B cell (primary cell): ENCODE measurements at regions not wholly inside any gene's neighbourhood (a gene's known extent, or its start where the extent isn't known, plus 50 kb on each side); places are given as distances from the start of the nearest gene placed in this dataset.

ENCODE experiments used
- ATAC-seq: fragments of 200-7000 bp; cut with Tn5 transposase; one replicate; pipeline ENCODE4 v1.10.0; 2021; ENCODE audit warnings: low read depth, mild to moderate bottlenecking, moderate number of reproducible peaks, moderate library complexity
- CTCF ChIA-PET: fragments of 350-600 bp; sonication (Branson Sonifier 250); formaldehyde crosslinking; loops from one replicate; lab custom pipeline; 2021; ENCODE audit warnings: antibody characterized with exemption, inconsistent platforms; lab: Charles Lee
- POLR2A ChIA-PET: fragments of 350-600 bp; sonication (Branson Sonifier 250); formaldehyde crosslinking; loops from one replicate; lab custom pipeline; 2021; ENCODE audit warnings: antibody characterized with exemption; lab: Charles Lee
- DNase-seq: peaks from one replicate; pipeline ENCODE4 v3.0.0; 2013
- H2AFZ ChIP-seq: 2 replicates; pipeline ENCODE4 v1.6.1; 2012; ENCODE audit warnings: mild to moderate bottlenecking, low read depth, low read length; ENCODE audit not compliant: insufficient read depth, poor library complexity, severe bottlenecking
- H3K27ac ChIP-seq, 2 donors: 1 replicate in 1 of 2; 2 replicates in 1 of 2; pipeline ENCODE4 v1.5.1; 2012 to 2013; ENCODE audit warnings: low read length in 2 of 2, mild to moderate bottlenecking in 2 of 2, moderate library complexity in 1 of 2
- H3K27me3 ChIP-seq, 4 experiments: fragments of 200-600 bp in 1 of 4; sonication (generic) in 1 of 4; replicated peaks in 1 of 4; 1 replicate in 2 of 4; 2 replicates in 2 of 4; pipeline versions ENCODE4 v1.6.1 to v1.7.0; 2013 to 2016; ENCODE audit warnings: low read length in 3 of 4, mild to moderate bottlenecking in 2 of 4, mixed read lengths in 1 of 4, moderate library complexity in 1 of 4; ENCODE audit not compliant: insufficient read depth in 4 of 4, control insufficient read depth in 3 of 4; ENCODE audit errors: control extremely low read depth in 1 of 4
- H3K36me3 ChIP-seq, 2 experiments: replicated peaks in 1 of 2; 1 replicate in 1 of 2; 2 replicates in 1 of 2; pipeline versions ENCODE4 v1.6.1 to v1.7.1; 2013; ENCODE audit warnings: low read length in 1 of 2; ENCODE audit not compliant: insufficient read depth in 2 of 2, control insufficient read depth in 1 of 2; ENCODE audit errors: control extremely low read depth in 1 of 2, extremely low read depth in 1 of 2
- H3K4me1 ChIP-seq, 2 donors: fragments of 200-600 bp in 1 of 2; sonication (generic) in 1 of 2; 1 replicate in 1 of 2; 2 replicates in 1 of 2; pipeline versions ENCODE4 v1.5.1 to v1.6.1; 2013 to 2017; ENCODE audit warnings: low read length in 2 of 2; ENCODE audit not compliant: control insufficient read depth in 2 of 2, insufficient read depth in 2 of 2
- H3K4me2 ChIP-seq: replicated peaks from 2 replicates; pipeline ENCODE3; 2012; ENCODE audit warnings: mild to moderate bottlenecking, low read depth, low read length; ENCODE audit not compliant: poor library complexity, severe bottlenecking
- H3K4me3 ChIP-seq, 5 experiments: fragments of 200-600 bp in 1 of 5; sonication (generic) in 1 of 5; 1 replicate in 3 of 5; 2 replicates in 2 of 5; pipeline versions ENCODE4 v1.5.1 to v1.7.0; 2011 to 2016; ENCODE audit warnings: low read length in 4 of 5, mild to moderate bottlenecking in 4 of 5, low read depth in 2 of 5, control low read depth in 1 of 5, moderate library complexity in 1 of 5; ENCODE audit not compliant: insufficient read depth in 1 of 5; ENCODE audit errors: control extremely low read depth in 1 of 5, extremely low read depth in 1 of 5
- H3K79me2 ChIP-seq: fragments of 200-600 bp; sonication (generic); one replicate; pipeline ENCODE4 v1.6.0; 2016; ENCODE audit warnings: low read length; ENCODE audit not compliant: control insufficient read depth, insufficient read depth
- H3K9ac ChIP-seq: fragments of 200-600 bp; sonication (generic); 2 replicates; pipeline ENCODE4 v1.6.1; 2017; ENCODE audit warnings: mild to moderate bottlenecking, low read length, moderate library complexity
- H3K9me3 ChIP-seq, 3 donors: one replicate each; pipeline versions ENCODE4 v1.6.1 to v1.7.1; 2013; ENCODE audit warnings: low read length in 2 of 3; ENCODE audit not compliant: control insufficient read depth in 2 of 3, insufficient read depth in 1 of 3; ENCODE audit errors: control extremely low read depth in 1 of 3
- H4K20me1 ChIP-seq: 2 replicates; pipeline ENCODE4 v1.6.0; 2012; ENCODE audit warnings: mild to moderate bottlenecking, low read length; ENCODE audit not compliant: insufficient read depth, control insufficient read depth, poor library complexity, severe bottlenecking
- H3K27ac Mint-ChIP-seq: one replicate; pipeline ENCODE4 v1.8.0; 2021; ENCODE audit warnings: mixed read lengths
- H3K27me3 Mint-ChIP-seq: one replicate; pipeline ENCODE4 v1.8.0; 2021; ENCODE audit warnings: mixed read lengths
- H3K4me1 Mint-ChIP-seq: one replicate; pipeline ENCODE4 v1.8.0; 2021; ENCODE audit warnings: mixed read lengths
- H3K4me3 Mint-ChIP-seq: one replicate; pipeline ENCODE4 v1.8.0; 2021; ENCODE audit warnings: mixed read lengths
- H3K9me3 Mint-ChIP-seq: one replicate; pipeline ENCODE4 v1.8.0; 2022; ENCODE audit warnings: mixed read lengths; ENCODE audit not compliant: insufficient read depth
- EZH2 ChIP-seq: IDR thresholded peaks from 2 replicates; pipeline ENCODE4 v1.6.1; 2012; ENCODE audit warnings: borderline replicate concordance, low read depth, mild to moderate bottlenecking, moderate library complexity, low read length; ENCODE audit not compliant: insufficient read depth, poor library complexity, severe bottlenecking
- WGBS: methylation state at CpG from one replicate; pipeline ENCODE4 v1.1.5; 2013; ENCODE audit warnings: missing lambda C conversion rate; ENCODE audit not compliant: insufficient coverage; 5-methylcytosine and 5-hydroxymethylcytosine counted together
- intact Hi-C: fragments of 100-400 bp; cut with micrococcal nuclease; formaldehyde crosslinking; loops from one replicate; pipeline ENCODE4 v1.10.0; 2022
- TF ChIP-seq, protein P1 (sequence below): fragments of 200-600 bp; IDR thresholded peaks from one replicate; pipeline ENCODE4 v1.8.0; 2022; ENCODE audit warnings: antibody characterized with exemption, mild to moderate bottlenecking

GRCh38 chr20:57025666-57026224 is 240.7 kb downstream of the BMP7 start:
- Mint-ChIP-seq H3K4me3 (no peak overlapping the region), H3K27ac (no peak overlapping the region), H3K9me3 (no peaks in the 10 kb centered on the region), H3K4me1 (no peaks in the 10 kb centered on the region), H3K27me3 (peaks cover 13% of the 10 kb centered on the region)
- whole genome bisulfite sequencing, result 80% methylated on average over 2 of the region's 4 CpGs
- no peak for ATAC-seq
- no peaks in the 10 kb centered on the region for H3K4me1 ChIP-seq
- H3K27ac ChIP-seq, result no peak overlapping the region
- no peak for DNase-seq
- H3K9me3 ChIP-seq, result peaks cover 0 to 4% (median 0%) of the 10 kb centered on the region in 3 donors
- POLR2A ChIA-PET, result no interaction called here
- TF ChIP-seq, protein P1, sequence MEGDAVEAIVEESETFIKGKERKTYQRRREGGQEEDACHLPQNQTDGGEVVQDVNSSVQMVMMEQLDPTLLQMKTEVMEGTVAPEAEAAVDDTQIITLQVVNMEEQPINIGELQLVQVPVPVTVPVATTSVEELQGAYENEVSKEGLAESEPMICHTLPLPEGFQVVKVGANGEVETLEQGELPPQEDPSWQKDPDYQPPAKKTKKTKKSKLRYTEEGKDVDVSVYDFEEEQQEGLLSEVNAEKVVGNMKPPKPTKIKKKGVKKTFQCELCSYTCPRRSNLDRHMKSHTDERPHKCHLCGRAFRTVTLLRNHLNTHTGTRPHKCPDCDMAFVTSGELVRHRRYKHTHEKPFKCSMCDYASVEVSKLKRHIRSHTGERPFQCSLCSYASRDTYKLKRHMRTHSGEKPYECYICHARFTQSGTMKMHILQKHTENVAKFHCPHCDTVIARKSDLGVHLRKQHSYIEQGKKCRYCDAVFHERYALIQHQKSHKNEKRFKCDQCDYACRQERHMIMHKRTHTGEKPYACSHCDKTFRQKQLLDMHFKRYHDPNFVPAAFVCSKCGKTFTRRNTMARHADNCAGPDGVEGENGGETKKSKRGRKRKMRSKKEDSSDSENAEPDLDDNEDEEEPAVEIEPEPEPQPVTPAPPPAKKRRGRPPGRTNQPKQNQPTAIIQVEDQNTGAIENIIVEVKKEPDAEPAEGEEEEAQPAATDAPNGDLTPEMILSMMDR, result no peak
- TF ChIP-seq EZH2, result no peak
- H2AFZ ChIP-seq, result no peak overlapping the region
- no peaks in the 10 kb centered on the region for H4K20me1 ChIP-seq
- H3K4me3 ChIP-seq, result no peak overlapping the region
- CTCF ChIA-PET, result no interaction called here
- intact Hi-C loops, result no loop called here
- H3K79me2 ChIP-seq, result no peaks in the 10 kb centered on the region
- no peaks in the 10 kb centered on the region for H3K36me3 ChIP-seq
- H3K4me2 ChIP-seq, result no peak overlapping the region
- H3K27me3 ChIP-seq, result peaks cover 0 to 18% (median under 1%) of the 10 kb centered on the region in 4 experiments
- no peak overlapping the region for H3K9ac ChIP-seq

GRCh38 chr20:57027777-57028176 is 238.7 kb downstream of the BMP7 start:
- 85% methylated on average over 4 of the region's 5 CpGs for WGBS
- H3K9ac ChIP-seq, result no peak overlapping the region
- H3K4me2 ChIP-seq, result no peak overlapping the region
- no peaks in the 10 kb centered on the region for H3K36me3 ChIP-seq
- Mint-ChIP-seq H3K27ac (no peak overlapping the region), H3K9me3 (no peaks in the 10 kb centered on the region), H3K4me1 (no peaks in the 10 kb centered on the region), H3K4me3 (no peak overlapping the region), H3K27me3 (peaks cover 11% of the 10 kb centered on the region)
- ChIA-PET CTCF (no interaction called here), POLR2A (no interaction called here)
- intact Hi-C loops, result no loop called here
- peaks cover 0 to 8% (median 0%) of the 10 kb centered on the region in 4 experiments for H3K27me3 ChIP-seq
- no peak for DNase-seq
- TF ChIP-seq, protein P1, result no peak
- no peak for TF ChIP-seq EZH2
- H4K20me1 ChIP-seq, result no peaks in the 10 kb centered on the region
- no peaks in the 10 kb centered on the region for H3K79me2 ChIP-seq
- ATAC-seq, result no peak
- H3K4me1 ChIP-seq, result no peaks in the 10 kb centered on the region
- peaks cover 0 to 4% (median 0%) of the 10 kb centered on the region in 3 donors for H3K9me3 ChIP-seq
- H3K27ac ChIP-seq, result no peak overlapping the region
- H2AFZ ChIP-seq, result no peak overlapping the region
- H3K4me3 ChIP-seq, result no peak overlapping the region
